GM13976 (cell line): ENCODE measurements at regions not wholly inside any gene's neighbourhood (a gene's known extent, or its start where the extent isn't known, plus 50 kb on each side); places are given as distances from the start of the nearest gene placed in this dataset.
"Not testable (repeated sequence)": the region's sequence is repeated elsewhere in the genome, so short reads cannot be mapped to it uniquely, and the experiment has no call there.

Experiments
- DNase-seq: peaks from one replicate; pipeline ENCODE4 v3.0.0; 2012; ENCODE audit warnings: low spot score
- CTCF ChIP-seq: IDR thresholded peaks from 2 replicates; pipeline ENCODE4 v1.5.1; 2012; ENCODE audit warnings: borderline replicate concordance, mild to moderate bottlenecking; ENCODE audit not compliant: insufficient read depth; ENCODE audit errors: extremely low read depth, missing control alignments, control extremely low read depth
- in situ Hi-C: fragments of 300-500 bp; cut with MboI; formaldehyde crosslinking; loops from one replicate; pipeline ENCODE4 v1.12.0; 2022; ENCODE audit warnings: low sequenced_read_pairs, mixed read lengths, inconsistent platforms; ENCODE audit not compliant: unreplicated experiment

DNA sequence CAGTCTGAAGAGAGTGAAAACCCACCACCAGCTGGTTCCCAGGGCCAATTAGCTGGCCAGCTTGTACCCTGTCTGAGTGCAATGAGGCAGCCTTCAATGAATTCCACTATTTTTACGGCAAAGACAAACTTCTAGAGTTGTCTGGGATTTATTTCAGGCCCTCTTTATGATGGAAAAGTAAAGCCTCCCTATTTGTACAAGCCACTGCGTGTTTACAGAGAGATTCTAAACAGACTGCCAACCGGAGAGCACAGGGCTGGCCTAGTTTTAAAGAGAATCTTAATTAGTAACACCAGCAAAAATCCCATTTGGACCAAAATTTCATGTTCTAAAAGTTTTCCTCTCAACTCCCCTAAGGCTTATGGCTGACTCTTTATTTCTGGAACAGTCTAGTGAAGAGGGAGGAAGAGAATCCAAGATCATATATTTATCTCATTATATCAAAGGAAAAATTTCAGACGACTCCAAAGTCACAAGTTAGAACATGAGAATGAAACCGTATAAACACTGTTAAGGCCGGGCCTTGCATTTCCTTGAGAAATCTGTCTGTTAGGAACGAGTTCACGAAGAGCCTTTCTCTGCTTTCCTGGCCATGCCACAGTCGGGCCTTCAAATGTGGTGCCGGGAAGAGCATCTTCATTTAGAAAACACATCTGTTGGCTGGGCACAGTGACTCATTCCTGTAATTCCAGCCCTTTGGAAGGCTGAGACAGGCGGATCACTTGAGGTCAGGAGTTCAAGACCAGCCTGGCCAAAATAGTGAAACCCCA is 724.6 kb upstream of the NRP1 start:
- DNase-seq = no peak
- TF ChIP-seq CTCF = no peak
- in situ Hi-C loops = no loop called here

DNA sequence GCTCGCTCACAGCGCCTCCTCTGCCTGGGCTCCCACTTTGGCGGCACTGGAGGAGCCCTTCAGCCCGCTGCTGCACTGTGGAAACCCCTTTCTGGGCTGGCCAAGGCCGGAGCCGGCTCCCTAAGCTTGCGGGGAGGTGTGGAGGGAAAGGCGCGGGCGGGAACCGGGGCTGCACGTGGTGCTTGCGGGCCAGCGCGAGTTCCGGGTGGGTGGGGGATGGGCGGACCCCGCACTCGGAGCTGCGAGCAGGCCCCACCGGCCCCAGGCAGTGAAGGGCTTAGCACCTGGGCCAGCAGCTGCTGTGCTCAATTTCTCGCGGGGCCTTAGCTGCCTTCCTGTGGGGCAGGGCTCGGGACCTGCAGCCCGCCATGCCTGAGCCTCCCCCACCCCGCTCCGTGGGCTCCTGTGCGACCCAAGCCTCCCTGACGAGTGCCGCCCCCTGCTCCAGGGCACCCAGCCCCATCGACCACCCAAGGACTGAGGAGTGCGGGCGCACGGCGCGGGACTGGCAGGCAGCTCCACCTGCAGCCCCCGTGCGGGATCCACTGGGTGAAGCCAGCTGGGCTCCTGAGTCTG is 721.0 kb upstream of the NRP1 start:
- in situ Hi-C loops, DNase-seq: not testable (repeated sequence)

DNA sequence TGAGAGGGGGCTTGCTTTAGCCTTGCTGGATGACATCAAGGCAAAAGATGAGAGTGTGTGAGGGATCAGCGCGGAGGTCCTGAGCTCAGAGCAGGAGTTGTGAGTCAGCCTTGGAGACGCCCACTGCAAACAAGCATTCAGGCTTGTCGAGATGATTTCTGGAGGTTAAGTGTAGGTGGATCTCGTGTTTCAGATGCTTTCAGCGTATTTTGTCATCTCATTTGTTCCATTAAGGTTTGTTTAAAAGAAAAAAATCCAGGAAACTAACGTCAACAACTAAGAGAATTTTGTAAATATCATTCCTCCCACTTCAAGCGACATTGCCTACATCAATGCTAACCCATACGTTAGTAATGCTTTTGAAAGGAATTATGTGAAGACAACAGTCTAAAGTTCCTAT is 715.4 kb upstream of the NRP1 start:
- DNase-seq = no peak
- no peak for TF ChIP-seq CTCF
- in situ Hi-C loops = no loop called here

- in situ Hi-C loops = no loop called here
- TF ChIP-seq CTCF = no peak
- DNase-seq = no peak
These were observed 715.0 kb upstream of the NRP1 start for GRCh38 chr10:34049469-34049868.

DNA sequence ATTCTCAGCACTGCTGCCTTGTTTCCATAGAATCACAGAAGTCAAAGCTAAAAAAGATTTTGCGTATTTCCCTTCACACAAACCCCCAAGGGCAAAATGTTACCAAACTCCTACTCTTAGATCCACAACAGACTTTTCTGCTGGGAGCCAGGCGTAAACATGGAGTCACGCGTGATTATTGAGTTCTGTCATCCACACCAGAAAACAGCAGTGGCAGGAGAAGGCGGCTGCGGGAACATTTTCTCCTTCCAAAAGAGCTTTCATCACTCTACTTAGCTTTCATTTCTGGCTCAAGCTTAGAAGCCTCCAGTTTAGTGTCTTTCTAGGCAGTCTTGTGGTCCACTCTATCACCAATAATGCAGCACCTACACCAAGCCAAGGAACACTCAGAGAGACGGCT is 712.9 kb upstream of the NRP1 start:
- DNase-seq = no peak

DNA sequence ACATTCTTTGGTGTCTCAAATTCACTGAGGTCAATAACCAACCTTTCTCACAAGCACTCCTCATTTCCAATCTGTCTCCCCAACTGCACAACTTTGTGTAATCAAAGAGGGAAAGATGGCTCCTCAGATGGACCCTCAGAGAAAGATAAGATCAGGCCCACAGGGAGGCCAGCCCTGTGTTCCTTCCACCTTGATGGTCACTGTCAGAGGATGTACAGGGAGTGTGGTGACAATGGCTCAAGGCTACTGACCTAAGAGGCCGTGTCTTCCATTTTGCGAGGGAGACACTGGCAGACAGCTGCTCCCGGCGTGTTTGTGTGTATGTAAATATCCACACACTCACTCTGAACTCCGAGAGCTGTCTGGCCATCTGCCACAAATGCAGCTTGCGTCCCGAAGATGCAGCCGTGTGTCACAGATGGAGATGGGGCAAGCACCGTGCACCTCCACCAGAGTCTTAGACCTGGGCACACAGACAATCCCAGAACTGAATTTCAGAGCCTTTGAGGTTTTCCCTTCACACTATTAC is 712.1 kb upstream of the NRP1 start:
- in situ Hi-C loops = no loop called here
- TF ChIP-seq CTCF = no peak
- no peak for DNase-seq

More for the DNA sequence above, 712.9 kb upstream of the NRP1 start:
- in situ Hi-C loops = no loop called here
- no peak for TF ChIP-seq CTCF

GRCh38 chr10:34045571-34046190 is 711.2 kb upstream of the NRP1 start:
- in situ Hi-C loops = no loop called here
- DNase-seq = no peak
- TF ChIP-seq CTCF = no peak
